GM13977 (cell line): ENCODE measurements at regions not wholly inside any gene's neighbourhood (a gene's known extent, or its start where the extent isn't known, plus 50 kb on each side); places are given as distances from the start of the nearest gene placed in this dataset.

ENCODE experiments used
- DNase-seq: peaks from one replicate; pipeline ENCODE4 v3.0.0; 2012; ENCODE audit warnings: low spot score
- CTCF ChIP-seq: IDR thresholded peaks from 2 replicates; pipeline ENCODE4 v1.5.1; 2012; ENCODE audit warnings: mild to moderate bottlenecking, control low read depth; ENCODE audit not compliant: insufficient read depth; ENCODE audit errors: extremely low read depth, missing control alignments
- in situ Hi-C: fragments of 300-500 bp; cut with MboI; formaldehyde crosslinking; loops from one replicate; pipeline ENCODE4 v1.12.0; 2022; ENCODE audit warnings: low sequenced_read_pairs, low pct_unique_long_range_greater_than_20kb, mixed read lengths, inconsistent platforms; ENCODE audit not compliant: unreplicated experiment

DNA sequence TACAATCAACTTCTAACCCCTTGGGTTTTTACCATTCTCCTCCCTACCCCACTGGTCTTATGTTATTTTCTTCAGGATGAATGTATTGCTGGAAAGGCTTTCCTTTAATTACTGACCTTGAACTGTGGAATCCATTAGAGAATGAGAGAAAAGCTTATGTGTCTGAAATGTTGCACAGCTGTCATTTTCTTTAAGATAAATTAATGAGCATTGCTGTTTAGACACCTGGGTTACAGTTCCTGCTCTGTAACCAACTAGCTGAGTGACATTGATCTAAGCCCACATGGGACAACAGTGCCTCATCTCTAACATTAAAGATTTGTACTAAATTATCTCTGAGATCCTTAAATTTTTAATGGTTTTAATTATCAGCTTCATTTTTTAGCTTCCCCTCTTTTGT, 507.0 kb downstream of the TAF11L14 start:
- DNase-seq = no peak
- in situ Hi-C loops = no loop called here
- no peak for TF ChIP-seq CTCF

DNA sequence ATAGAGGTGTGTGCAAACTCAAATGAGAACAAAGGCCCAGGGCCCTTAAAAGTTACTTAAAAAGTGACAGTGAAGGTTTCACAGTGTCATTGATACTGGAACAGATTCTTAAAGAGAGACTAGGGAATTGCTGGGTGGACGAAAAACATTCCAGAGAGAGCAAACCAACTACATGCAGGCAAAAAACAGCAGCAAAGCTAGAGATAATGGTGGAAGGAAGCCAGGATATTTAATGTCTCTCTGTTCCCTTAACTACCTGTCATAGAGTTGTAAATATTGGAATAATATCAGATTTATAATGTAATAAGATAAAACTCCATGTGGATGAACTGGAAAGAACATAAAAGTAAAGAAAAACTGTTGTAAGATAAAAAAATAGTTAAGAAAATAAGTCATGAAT, 508.6 kb downstream of the TAF11L14 start:
- in situ Hi-C loops = no loop called here
- DNase-seq = no peak
- no peak for TF ChIP-seq CTCF

- TF ChIP-seq CTCF = no peak
- in situ Hi-C loops = no loop called here
- no peak for DNase-seq
These were observed 518.4 kb downstream of the TAF11L14 start for GRCh38 chr5:18152671-18153070.

GRCh38 chr5:18158166-18158565, 523.9 kb downstream of the TAF11L14 start:
- in situ Hi-C loops = no loop called here
- no peak for DNase-seq
- no peak for TF ChIP-seq CTCF

- DNase-seq = no peak
- in situ Hi-C loops = no loop called here
- TF ChIP-seq CTCF = no peak
These were observed 525.1 kb downstream of the TAF11L14 start for GRCh38 chr5:18159331-18159730.

DNA sequence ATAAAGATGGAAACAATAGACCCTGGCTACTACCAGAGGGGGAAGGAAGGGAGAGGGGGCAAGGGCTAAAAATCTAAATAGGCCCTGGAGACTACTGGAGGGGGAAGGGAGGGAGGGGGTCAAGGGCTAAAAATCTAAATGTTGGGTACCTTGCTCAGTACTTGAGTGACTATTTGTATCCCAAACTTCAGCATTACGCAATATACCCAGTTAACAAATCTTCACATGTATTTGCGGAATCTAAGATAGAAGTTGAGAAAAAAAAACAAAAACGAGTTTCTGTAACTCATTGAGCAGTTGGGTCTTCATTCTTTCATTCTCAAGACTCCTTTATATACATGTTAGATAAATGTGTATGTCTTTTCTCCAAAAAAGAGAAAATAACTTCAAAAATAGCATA, 537.4 kb downstream of the TAF11L14 start:
- TF ChIP-seq CTCF = no peak
- no peak for DNase-seq
- in situ Hi-C loops = no loop called here

DNA sequence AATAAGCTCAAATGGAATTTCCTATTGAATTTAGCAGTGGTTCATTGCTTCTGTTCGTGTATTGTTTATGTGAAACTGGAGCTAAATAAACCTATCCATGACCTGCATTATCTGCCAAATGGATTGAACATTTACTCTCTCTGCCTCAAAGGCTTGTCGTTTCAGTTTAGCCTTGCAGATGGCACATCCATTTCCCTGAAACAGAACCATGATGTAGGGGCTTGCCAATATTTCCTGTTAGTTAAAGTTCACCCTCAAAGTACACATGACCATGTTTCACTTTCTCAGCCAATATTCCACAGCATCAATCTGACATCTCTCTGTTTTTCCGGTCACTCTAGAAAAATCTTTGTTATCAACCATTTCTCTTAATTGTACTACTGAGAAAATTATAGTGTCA, 545.3 kb downstream of the TAF11L14 start:
- no peak for DNase-seq
- TF ChIP-seq CTCF = no peak
- in situ Hi-C loops = no loop called here
